Epithelial cell of esophagus (primary cell): ENCODE measurements at regions not wholly inside any gene's neighbourhood (a gene's known extent, or its start where the extent isn't known, plus 50 kb on each side); places are given as distances from the start of the nearest gene placed in this dataset.

Source experiments
- DNase-seq: peaks from one replicate; pipeline ENCODE4 v3.0.0; 2010; ENCODE audit warnings: low read depth
- H3K4me3 ChIP-seq: 2 replicates; pipeline ENCODE4 v1.5.1; 2011; ENCODE audit warnings: mild to moderate bottlenecking, low read length, control low read depth
- CTCF ChIP-seq: IDR thresholded peaks from 2 replicates; pipeline ENCODE4 v1.5.1; 2011; ENCODE audit warnings: low read depth, mild to moderate bottlenecking, low read length, control low read depth, inconsistent platforms; ENCODE audit not compliant: insufficient read depth; ENCODE audit errors: missing control alignments

GRCh38 chr3:184505076-184505878 is 56.3 kb upstream of the EPHB3 start:
- DNase-seq: no peak
- TF ChIP-seq CTCF: no peak
- H3K4me3 ChIP-seq: no peak overlapping the region

- TF ChIP-seq CTCF: no peak
- DNase-seq: no peak
- H3K4me3 ChIP-seq: no peak overlapping the region
Observed at GRCh38 chr3:184506561-184506991, 55.0 kb upstream of the EPHB3 start.

GRCh38 chr3:184508938-184509337 is 52.6 kb upstream of the EPHB3 start:
- DNase-seq: no peak
- no peak for TF ChIP-seq CTCF
- H3K4me3 ChIP-seq: no peak overlapping the region

GRCh38 chr3:184511741-184512140 is 49.8 kb upstream of the EPHB3 start:
- DNase-seq: no peak
- no peak for TF ChIP-seq CTCF
- no peak overlapping the region for H3K4me3 ChIP-seq
